Erythroblast (primary cell): ENCODE measurements at regions not wholly inside any gene's neighbourhood (a gene's known extent, or its start where the extent isn't known, plus 50 kb on each side); places are given as distances from the start of the nearest gene placed in this dataset.

Source experiments
- GATA1 ChIP-seq: IDR thresholded peaks from 2 replicates; pipeline ENCODE4 v1.6.1; 2011; ENCODE audit warnings: low read depth, mild to moderate bottlenecking, control low read depth, low read length, moderate library complexity
- POLR2A ChIP-seq: IDR thresholded peaks from 2 replicates; pipeline ENCODE4 v1.6.1; 2011; ENCODE audit warnings: mild to moderate bottlenecking, low read length

- TF ChIP-seq POLR2A = no peak
- no peak for TF ChIP-seq GATA1
Observed at GRCh38 chr16:79661578-79661977, 61.0 kb upstream of the MAF start.
